Left cardiac atrium (tissue), 4 donors: ENCODE measurements at regions not wholly inside any gene's neighbourhood (a gene's known extent, or its start where the extent isn't known, plus 50 kb on each side); places are given as distances from the start of the nearest gene placed in this dataset.
A peak's percentile ranks its signal among the peaks of the same experiment; 100 is the strongest.

Source experiments
- ATAC-seq, 2 donors: fragments of 200-7000 bp; cut with Tn5 transposase; one replicate each; pipeline ENCODE4 v1.9.1; 2020; ENCODE audit warnings: mild to moderate bottlenecking in 2 of 2, moderate library complexity in 2 of 2
- DNase-seq: peaks from one replicate; pipeline ENCODE4 v3.0.0-alpha.2; 2020
- intact Hi-C, 2 donors: fragments of 100-400 bp; cut with DNase I; formaldehyde crosslinking; loops; one replicate each; pipeline versions ENCODE4 v1.14.1 to v1.15.1; 2022 to 2023
- donor health status: DM: no; HTN: yes; CAD: no.
- donor health status: DM: no; HTN: yes; CAD: no; lungs with severe emphysema.
- donor health status: DM: yes; HTN: yes; CAD: no.
- donor health status: Dilated cardiomyopathy.

GRCh38 chr17:14923981-14924380, 341.1 kb downstream of the PMP22 start:
- DNase-seq, result no peak
- no peak for ATAC-seq
- intact Hi-C loops, result loop anchor here in 1 of 2 donors (10.0 kb wide), 1 partner anchor 231 kb away; no protein-coding TSS in a partner anchor

GRCh38 chr17:14922411-14922810, 342.7 kb downstream of the PMP22 start:
- DNase-seq, result no peak
- ATAC-seq, result no peak
- intact Hi-C loops, result loop anchor here in 1 of 2 donors (10.0 kb wide), 1 partner anchor 232 kb away; no protein-coding TSS in a partner anchor

- intact Hi-C loops, result loop anchor here in 1 of 2 donors (10.0 kb wide), 1 partner anchor 233 kb away; no protein-coding TSS in a partner anchor
- DNase-seq (no peak), ATAC-seq (no peak)
Observed at GRCh38 chr17:14921936-14922335, 343.2 kb downstream of the PMP22 start.

- DNase-seq (no peak), ATAC-seq (peak in 1 of 2 donors; percentile 94)
- intact Hi-C loops, result loop anchor here in 1 of 2 donors (10.0 kb wide), 1 partner anchor 235 kb away; no protein-coding TSS in a partner anchor
Observed at GRCh38 chr17:14919631-14920213, 345.4 kb downstream of the PMP22 start.

GRCh38 chr17:14919094-14919493, 346.0 kb downstream of the PMP22 start:
- DNase-seq (no peak), ATAC-seq (no peak)
- intact Hi-C loops, result no loop called here

- ATAC-seq (peak in 1 of 2 donors; percentile 78), DNase-seq (no peak)
- intact Hi-C loops, result no loop called here
Observed at GRCh38 chr17:14918540-14918939, 346.6 kb downstream of the PMP22 start.

- no peak for ATAC-seq
- no peak for DNase-seq
- intact Hi-C loops, result no loop called here
Observed at GRCh38 chr17:14910916-14911315, 354.2 kb downstream of the PMP22 start.

GRCh38 chr17:14904386-14904785, 360.7 kb downstream of the PMP22 start:
- ATAC-seq (no peak), DNase-seq (no peak)
- intact Hi-C loops, result no loop called here

- DNase-seq, result no peak
- intact Hi-C loops, result no loop called here
- ATAC-seq, result no peak
Observed at GRCh38 chr17:14903854-14904253, 361.3 kb downstream of the PMP22 start.

GRCh38 chr17:14902803-14903202, 362.3 kb downstream of the PMP22 start:
- intact Hi-C loops, result no loop called here
- ATAC-seq (no peak), DNase-seq (no peak)

GRCh38 chr17:14902297-14902696, 362.8 kb downstream of the PMP22 start:
- intact Hi-C loops, result no loop called here
- DNase-seq (no peak), ATAC-seq (no peak)

- ATAC-seq (no peak), DNase-seq (no peak)
- intact Hi-C loops, result no loop called here
Observed at GRCh38 chr17:14901376-14901775, 363.8 kb downstream of the PMP22 start.

GRCh38 chr17:14886200-14886739, 378.9 kb downstream of the PMP22 start:
- intact Hi-C loops, result no loop called here
- no peak for ATAC-seq
- no peak for DNase-seq

GRCh38 chr17:14882131-14882530, 383.0 kb downstream of the PMP22 start:
- intact Hi-C loops, result no loop called here
- no peak for ATAC-seq
- DNase-seq, result no peak

GRCh38 chr17:14875557-14876412, 389.3 kb downstream of the PMP22 start:
- DNase-seq, result no peak
- ATAC-seq, result no peak
- intact Hi-C loops, result no loop called here

GRCh38 chr17:14873996-14874395, 391.1 kb downstream of the PMP22 start:
- ATAC-seq, result no peak
- no peak for DNase-seq
- intact Hi-C loops, result no loop called here

GRCh38 chr17:14873540-14873939, 391.6 kb downstream of the PMP22 start:
- no peak for DNase-seq
- intact Hi-C loops, result no loop called here
- ATAC-seq, result no peak

GRCh38 chr17:14871921-14872320, 393.2 kb downstream of the PMP22 start:
- intact Hi-C loops, result no loop called here
- ATAC-seq (peak in 1 of 2 donors; percentile 58), DNase-seq (no peak)

- DNase-seq (no peak), ATAC-seq (no peak)
- intact Hi-C loops, result no loop called here
Observed at GRCh38 chr17:14866266-14866665, 398.9 kb downstream of the PMP22 start.

- ATAC-seq, result no peak
- intact Hi-C loops, result no loop called here
- no peak for DNase-seq
Observed at GRCh38 chr17:14864127-14864526, 401.0 kb downstream of the PMP22 start.
